ENCODE measurements at regions not wholly inside any gene's neighbourhood (a gene's known extent, or its start where the extent isn't known, plus 50 kb on each side); places are given as distances from the start of the nearest gene placed in this dataset.

- no peaks in the 10 kb centered on the region for H3K36me3 ChIP-seq
- TF ChIP-seq POLR2A (IDR thresholded peaks at IDR 0.05) (no peak), POLR2AphosphoS5 (IDR thresholded peaks at IDR 0.05) (no peak), CTCF (IDR thresholded peaks at IDR 0.05) (no peak), EP300 (IDR thresholded peaks at IDR 0.05) (no peak)
- WGBS, 2 donors = 75 to 97% methylated on average over 8 of the region's 8 CpGs
- no peak overlapping the region for H3K27ac ChIP-seq
- intact Hi-C loops (cut with DNase I) = loop anchor here (10.0 kb wide), 1 partner anchor 203 kb away; no protein-coding TSS in a partner anchor
- no peaks in the 10 kb centered on the region for H3K9me3 ChIP-seq
- DNase-seq = no peak
- no peak overlapping the region for H3K4me3 ChIP-seq
- no peaks in the 10 kb centered on the region for H3K27me3 ChIP-seq
- H3K4me1 ChIP-seq = peaks cover 0 to 58% (median 33%) of the 10 kb centered on the region in 4 donors
Observed at GRCh38 chr1:59017501-59018231, 233.8 kb upstream of the JUN start.

GRCh38 chr1:59018446-59018845 lies 234.6 kb upstream of the JUN start:
- Histone ChIP-seq H3K4me3 (no peak overlapping the region), H3K27ac (no peak overlapping the region), H3K36me3 (no peaks in the 10 kb centered on the region), H3K27me3 (no peaks in the 10 kb centered on the region), H3K4me1 (peaks cover 0 to 50% (median 25%) of the 10 kb centered on the region in 4 donors), H3K9me3 (no peaks in the 10 kb centered on the region)
- WGBS, 2 donors = 85 to 86% methylated on average over 6 of the region's 6 CpGs
- TF ChIP-seq POLR2AphosphoS5 (IDR thresholded peaks at IDR 0.05) (no peak), POLR2A (IDR thresholded peaks at IDR 0.05) (no peak), EP300 (IDR thresholded peaks at IDR 0.05) (no peak), CTCF (IDR thresholded peaks at IDR 0.05) (no peak)
- DNase-seq = no peak
- intact Hi-C loops (cut with DNase I) = loop anchor here (10.0 kb wide), 1 partner anchor 204 kb away; no protein-coding TSS in a partner anchor

GRCh38 chr1:59018860-59019259 lies 235.0 kb upstream of the JUN start:
- Histone ChIP-seq H3K4me3 (no peak overlapping the region), H3K36me3 (no peaks in the 10 kb centered on the region), H3K27ac (no peak overlapping the region), H3K27me3 (no peaks in the 10 kb centered on the region), H3K4me1 (peaks cover 0 to 46% (median 22%) of the 10 kb centered on the region in 4 donors), H3K9me3 (no peaks in the 10 kb centered on the region)
- DNase-seq = no peak
- intact Hi-C loops (cut with DNase I) = loop anchor here (10.0 kb wide), 1 partner anchor 204 kb away; no protein-coding TSS in a partner anchor
- TF ChIP-seq POLR2A (IDR thresholded peaks at IDR 0.05) (no peak), EP300 (IDR thresholded peaks at IDR 0.05) (no peak), CTCF (IDR thresholded peaks at IDR 0.05) (no peak), POLR2AphosphoS5 (IDR thresholded peaks at IDR 0.05) (no peak)
- 86 to 89% methylated on average over 7 of the region's 7 CpGs for WGBS, 2 donors

GRCh38 chr1:59020151-59020997 lies 236.5 kb upstream of the JUN start:
- TF ChIP-seq EP300 (IDR thresholded peaks at IDR 0.05) (no peak), POLR2A (IDR thresholded peaks at IDR 0.05) (no peak), CTCF (IDR thresholded peaks at IDR 0.05) (no peak), POLR2AphosphoS5 (IDR thresholded peaks at IDR 0.05) (peak in 3 of 4 donors; percentile 30 to 65 (median 33))
- H3K4me3 ChIP-seq = peak overlapping the region in 3 of 4 donors; percentile 18 to 35 (median 25)
- intact Hi-C loops (cut with DNase I) = no loop called here
- peak; percentile 84 for DNase-seq
- H3K27ac ChIP-seq = peak overlapping the region; percentile 63 to 72 (median 68)
- H3K9me3 ChIP-seq = no peaks in the 10 kb centered on the region
- no peaks in the 10 kb centered on the region for H3K36me3 ChIP-seq
- WGBS, 2 donors = 36 to 46% methylated on average over 2 of the region's 2 CpGs
- H3K4me1 ChIP-seq = peaks cover 0 to 32% (median 11%) of the 10 kb centered on the region in 4 donors
- no peaks in the 10 kb centered on the region for H3K27me3 ChIP-seq

Data from sigmoid colon (tissue), 6 donors.